ENCODE measurements at regions not wholly inside any gene's neighbourhood (a gene's known extent, or its start where the extent isn't known, plus 50 kb on each side); places are given as distances from the start of the nearest gene placed in this dataset.

- Histone ChIP-seq H3K4me3 (ENCODE audit: low read length in 3 of 3) (no peak overlapping the region), H3K27me3 (ENCODE audit: control insufficient read depth, insufficient read depth, low read length) (no peaks in the 10 kb centered on the region), H3K9me3 (ENCODE audit: control insufficient read depth in 2 of 3, insufficient read depth in 1 of 3, low read length in 3 of 3) (no peaks in the 10 kb centered on the region), H3K36me3 (ENCODE audit: control insufficient read depth in 2 of 3, insufficient read depth in 3 of 3, low read length in 3 of 3) (no peaks in the 10 kb centered on the region), H3K9ac (ENCODE audit: low read length in 3 of 3) (no peak overlapping the region), H3K4me1 (ENCODE audit: control insufficient read depth in 2 of 3, insufficient read depth in 2 of 3, low read depth in 1 of 3, low read length in 3 of 3) (no peaks in the 10 kb centered on the region), H3K27ac (ENCODE audit: low read depth in 2 of 2, low read length in 2 of 2) (no peak overlapping the region)
- TF ChIP-seq, protein P1, sequence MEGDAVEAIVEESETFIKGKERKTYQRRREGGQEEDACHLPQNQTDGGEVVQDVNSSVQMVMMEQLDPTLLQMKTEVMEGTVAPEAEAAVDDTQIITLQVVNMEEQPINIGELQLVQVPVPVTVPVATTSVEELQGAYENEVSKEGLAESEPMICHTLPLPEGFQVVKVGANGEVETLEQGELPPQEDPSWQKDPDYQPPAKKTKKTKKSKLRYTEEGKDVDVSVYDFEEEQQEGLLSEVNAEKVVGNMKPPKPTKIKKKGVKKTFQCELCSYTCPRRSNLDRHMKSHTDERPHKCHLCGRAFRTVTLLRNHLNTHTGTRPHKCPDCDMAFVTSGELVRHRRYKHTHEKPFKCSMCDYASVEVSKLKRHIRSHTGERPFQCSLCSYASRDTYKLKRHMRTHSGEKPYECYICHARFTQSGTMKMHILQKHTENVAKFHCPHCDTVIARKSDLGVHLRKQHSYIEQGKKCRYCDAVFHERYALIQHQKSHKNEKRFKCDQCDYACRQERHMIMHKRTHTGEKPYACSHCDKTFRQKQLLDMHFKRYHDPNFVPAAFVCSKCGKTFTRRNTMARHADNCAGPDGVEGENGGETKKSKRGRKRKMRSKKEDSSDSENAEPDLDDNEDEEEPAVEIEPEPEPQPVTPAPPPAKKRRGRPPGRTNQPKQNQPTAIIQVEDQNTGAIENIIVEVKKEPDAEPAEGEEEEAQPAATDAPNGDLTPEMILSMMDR (IDR thresholded peaks at IDR 0.05; ENCODE audit: borderline replicate concordance, extremely low read depth, insufficient read depth): no peak
- intact Hi-C loops (cut with DNase I): no loop called here
- FAIRE-seq (no peak), DNase-seq (no peak)
These were observed 140.5 kb upstream of the NUDT10 start for GRCh38 chrX:51192104-51192503.

DNA sequence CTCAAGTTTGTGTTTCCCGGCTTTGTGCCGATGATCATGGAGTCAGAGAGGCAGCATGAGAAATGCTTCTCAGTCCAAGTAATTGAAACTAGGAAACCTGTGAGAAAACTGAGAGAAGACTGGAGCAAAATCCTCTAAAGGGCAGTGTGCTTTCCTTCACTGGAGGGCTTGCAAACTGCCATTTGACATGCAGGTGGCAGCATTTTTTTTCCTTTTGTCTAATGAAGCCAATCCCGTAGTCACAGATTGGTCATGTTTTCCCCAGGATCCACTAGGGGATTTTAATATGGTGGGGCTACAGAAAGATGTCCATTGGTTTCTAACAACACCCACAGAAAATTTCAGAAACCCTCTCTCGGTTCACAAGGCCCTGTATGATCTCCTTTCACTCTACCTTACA is 117.4 kb upstream of the NUDT10 start:
- DNase-seq (no peak), FAIRE-seq (no peak)
- intact Hi-C loops (cut with DNase I): no loop called here
- no peaks in the 10 kb centered on the region for H3K27me3 ChIP-seq (ENCODE audit: control insufficient read depth, insufficient read depth, low read length)
- TF ChIP-seq, protein P1 (IDR thresholded peaks at IDR 0.05; ENCODE audit: borderline replicate concordance, extremely low read depth, insufficient read depth): no peak
- H3K9ac ChIP-seq (ENCODE audit: low read length in 3 of 3): no peak overlapping the region
- H3K4me3 ChIP-seq (ENCODE audit: low read length in 3 of 3): no peak overlapping the region
- H3K4me1 ChIP-seq (ENCODE audit: control insufficient read depth in 2 of 3, insufficient read depth in 2 of 3, low read depth in 1 of 3, low read length in 3 of 3): no peaks in the 10 kb centered on the region
- H3K36me3 ChIP-seq (ENCODE audit: control insufficient read depth in 2 of 3, insufficient read depth in 3 of 3, low read length in 3 of 3): no peaks in the 10 kb centered on the region
- H3K27ac ChIP-seq (ENCODE audit: low read depth in 2 of 2, low read length in 2 of 2): no peak overlapping the region
- H3K9me3 ChIP-seq (ENCODE audit: control insufficient read depth in 2 of 3, insufficient read depth in 1 of 3, low read length in 3 of 3): no peaks in the 10 kb centered on the region

DNA sequence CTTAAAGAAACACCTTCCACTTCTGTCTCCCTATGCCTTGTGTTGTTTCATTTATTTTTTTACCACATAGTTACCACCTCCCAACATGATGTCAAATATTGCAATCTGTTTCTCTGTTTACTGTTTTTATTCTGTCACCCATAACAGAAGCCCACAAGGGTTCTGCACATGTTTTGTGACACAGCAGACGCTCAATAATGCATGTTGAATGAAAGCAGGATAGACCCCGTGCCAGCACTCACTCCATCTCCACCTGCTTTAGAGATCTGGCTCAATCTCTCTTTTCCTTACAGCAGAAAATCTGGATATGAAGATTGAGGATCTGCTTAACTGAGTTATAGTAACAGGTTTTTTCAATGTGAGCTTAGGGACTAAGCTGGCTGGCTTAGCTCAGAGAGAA is 116.8 kb upstream of the NUDT10 start:
- TF ChIP-seq, protein P1 (IDR thresholded peaks at IDR 0.05; ENCODE audit: borderline replicate concordance, extremely low read depth, insufficient read depth): no peak
- no peak for DNase-seq
- H3K36me3 ChIP-seq (ENCODE audit: control insufficient read depth in 2 of 3, insufficient read depth in 3 of 3, low read length in 3 of 3): no peaks in the 10 kb centered on the region
- H3K9me3 ChIP-seq (ENCODE audit: control insufficient read depth in 2 of 3, insufficient read depth in 1 of 3, low read length in 3 of 3): no peaks in the 10 kb centered on the region
- intact Hi-C loops (cut with DNase I): no loop called here
- H3K9ac ChIP-seq (ENCODE audit: low read length in 3 of 3): no peak overlapping the region
- H3K4me3 ChIP-seq (ENCODE audit: low read length in 3 of 3): no peak overlapping the region
- no peaks in the 10 kb centered on the region for H3K4me1 ChIP-seq (ENCODE audit: control insufficient read depth in 2 of 3, insufficient read depth in 2 of 3, low read depth in 1 of 3, low read length in 3 of 3)
- H3K27ac ChIP-seq (ENCODE audit: low read depth in 2 of 2, low read length in 2 of 2): no peak overlapping the region
- no peak for FAIRE-seq
- H3K27me3 ChIP-seq (ENCODE audit: control insufficient read depth, insufficient read depth, low read length): no peaks in the 10 kb centered on the region

DNA sequence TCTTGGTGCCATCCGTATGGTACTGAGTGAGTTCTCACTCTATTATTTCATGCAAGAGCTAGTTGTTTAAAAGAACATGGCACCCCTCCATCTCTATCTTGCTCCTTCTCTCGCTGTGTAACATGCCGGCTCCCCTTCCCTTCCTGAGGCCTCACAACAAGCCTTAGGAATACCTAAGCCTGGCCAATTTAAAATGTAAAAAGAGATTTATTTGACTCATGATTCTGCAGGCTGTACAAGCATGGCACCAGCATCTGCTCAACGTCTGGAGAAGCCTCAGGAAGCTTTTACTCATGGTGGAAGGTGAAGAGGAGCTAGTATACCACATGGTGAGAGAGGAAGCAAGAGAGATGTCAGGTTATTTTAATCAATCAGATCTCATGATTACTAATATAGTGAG is 90.4 kb upstream of the NUDT10 start:
- no peak for DNase-seq
- H3K4me1 ChIP-seq (ENCODE audit: control insufficient read depth in 2 of 3, insufficient read depth in 2 of 3, low read depth in 1 of 3, low read length in 3 of 3): no peaks in the 10 kb centered on the region
- peaks cover 0 to 3% (median 0%) of the 10 kb centered on the region in 3 donors for H3K9me3 ChIP-seq (ENCODE audit: control insufficient read depth in 2 of 3, insufficient read depth in 1 of 3, low read length in 3 of 3)
- FAIRE-seq: no peak
- H3K4me3 ChIP-seq (ENCODE audit: low read length in 3 of 3): no peak overlapping the region
- intact Hi-C loops (cut with DNase I): no loop called here
- H3K27me3 ChIP-seq (ENCODE audit: control insufficient read depth, insufficient read depth, low read length): no peaks in the 10 kb centered on the region
- TF ChIP-seq, protein P1 (IDR thresholded peaks at IDR 0.05; ENCODE audit: borderline replicate concordance, extremely low read depth, insufficient read depth): no peak
- H3K9ac ChIP-seq (ENCODE audit: low read length in 3 of 3): no peak overlapping the region
- no peak overlapping the region for H3K27ac ChIP-seq (ENCODE audit: low read depth in 2 of 2, low read length in 2 of 2)
- H3K36me3 ChIP-seq (ENCODE audit: control insufficient read depth in 2 of 3, insufficient read depth in 3 of 3, low read length in 3 of 3): no peaks in the 10 kb centered on the region

Data from kidney (tissue), 13 donors.